Keratinocyte (primary cell): ENCODE measurements at regions not wholly inside any gene's neighbourhood (a gene's known extent, or its start where the extent isn't known, plus 50 kb on each side); places are given as distances from the start of the nearest gene placed in this dataset.

ENCODE experiments used
- DNase-seq: peaks from one replicate; pipeline ENCODE4 v3.0.0-alpha.2; 2011; ENCODE audit warnings: low read depth, missing footprints, low spot score
- FAIRE-seq: peaks from 2 replicates; lab custom pipeline; 2011; peaks lifted over from hg19 to GRCh38; lab: Jason Lieb, UNC
- H2AFZ ChIP-seq: 2 replicates; pipeline ENCODE4 v1.6.0; 2012; ENCODE audit warnings: low read length, control low read depth, inconsistent platforms; ENCODE audit not compliant: control insufficient read depth
- H3K27ac ChIP-seq: 2 replicates; pipeline ENCODE4 v1.5.1; 2011; ENCODE audit warnings: low read length; ENCODE audit not compliant: control insufficient read depth, insufficient read depth
- H3K27me3 ChIP-seq: 3 replicates; pipeline ENCODE4 v1.6.0; 2011; ENCODE audit warnings: low read length; ENCODE audit not compliant: control insufficient read depth, insufficient read depth; ENCODE audit errors: extremely low read depth
- H3K36me3 ChIP-seq, 2 experiments: 2 replicates in 1 of 2; 3 replicates in 1 of 2; pipeline ENCODE4 v1.5.1; 2011; ENCODE audit warnings: low read length in 2 of 2, mild to moderate bottlenecking in 1 of 2; ENCODE audit not compliant: control insufficient read depth in 2 of 2, insufficient read depth in 2 of 2; ENCODE audit errors: extremely low read depth in 1 of 2
- H3K4me1 ChIP-seq: 3 replicates; pipeline ENCODE4 v1.5.1; 2011; ENCODE audit warnings: low read length; ENCODE audit not compliant: control insufficient read depth, insufficient read depth; ENCODE audit errors: extremely low read depth
- H3K4me2 ChIP-seq: 3 replicates; pipeline ENCODE4 v1.6.0; 2011; ENCODE audit warnings: low read depth, low read length; ENCODE audit not compliant: control insufficient read depth, insufficient read depth; ENCODE audit errors: extremely low read depth
- H3K4me3 ChIP-seq, 3 experiments: fragments of 200-600 bp in 1 of 3; sonication (generic) in 1 of 3; 2 replicates in 2 of 3; 3 replicates in 1 of 3; pipeline ENCODE4 v1.5.1; 2011 to 2016; ENCODE audit warnings: low read length in 3 of 3, mild to moderate bottlenecking in 3 of 3, control low read depth in 2 of 3, inconsistent platforms in 1 of 3, low read depth in 1 of 3, mixed read lengths in 1 of 3, mixed run types in 1 of 3, moderate library complexity in 1 of 3; ENCODE audit not compliant: control insufficient read depth in 2 of 3, insufficient read depth in 2 of 3; ENCODE audit errors: extremely low read depth in 1 of 3
- H3K79me2 ChIP-seq: 2 replicates; pipeline ENCODE4 v1.6.0; 2012; ENCODE audit warnings: low read length; ENCODE audit not compliant: control insufficient read depth, insufficient read depth
- H3K9ac ChIP-seq: 3 replicates; pipeline ENCODE4 v1.6.0; 2011; ENCODE audit warnings: low read length; ENCODE audit not compliant: control insufficient read depth, insufficient read depth; ENCODE audit errors: extremely low read depth
- H3K9me1 ChIP-seq: 3 replicates; pipeline ENCODE4 v1.6.0; 2011; ENCODE audit warnings: low read length; ENCODE audit not compliant: control insufficient read depth, insufficient read depth; ENCODE audit errors: extremely low read depth
- H3K9me3 ChIP-seq: 2 replicates; pipeline ENCODE4 v1.5.1; 2012; ENCODE audit warnings: low read depth, low read length; ENCODE audit not compliant: control insufficient read depth
- H4K20me1 ChIP-seq: 3 replicates; pipeline ENCODE4 v1.6.0; 2011; ENCODE audit warnings: low read length; ENCODE audit not compliant: control insufficient read depth, insufficient read depth; ENCODE audit errors: extremely low read depth
- EZH2 ChIP-seq: IDR thresholded peaks from one replicate; pipeline ENCODE4 v1.6.1; 2012; ENCODE audit warnings: inconsistent platforms, mild to moderate bottlenecking, low read length, moderate library complexity
- dilution Hi-C: fragments of 300-500 bp; cut with MboI; formaldehyde crosslinking; loops from one replicate; pipeline ENCODE4 v1.7.0; 2020; ENCODE audit warnings: low sequenced_read_pairs; ENCODE audit not compliant: extremely low pct_ligation_motif_present
- TF ChIP-seq, protein P1 (sequence below), 3 experiments: IDR thresholded peaks in 1 of 3; conservative IDR thresholded peaks in 1 of 3; optimal IDR thresholded peaks in 1 of 3; 2 replicates in 2 of 3; 3 replicates in 1 of 3; pipeline versions ENCODE3 to v1.5.1; 2011; ENCODE audit warnings: low read length in 3 of 3, mild to moderate bottlenecking in 3 of 3, moderate library complexity in 2 of 3, control low read depth in 1 of 3, inconsistent platforms in 1 of 3; ENCODE audit not compliant: insufficient read depth in 2 of 3; ENCODE audit errors: extremely low read depth in 1 of 3

GRCh38 chr15:70334286-70334685 lies 236.6 kb upstream of the TLE3 start:
- H3K4me2 ChIP-seq, result no peak overlapping the region
- H3K9me3 ChIP-seq, result no peaks in the 10 kb centered on the region
- H3K4me1 ChIP-seq, result no peaks in the 10 kb centered on the region
- no peaks in the 10 kb centered on the region for H3K36me3 ChIP-seq
- no peaks in the 10 kb centered on the region for H3K79me2 ChIP-seq
- no peaks in the 10 kb centered on the region for H4K20me1 ChIP-seq
- H3K4me3 ChIP-seq, result no peak overlapping the region
- no peak overlapping the region for H3K27ac ChIP-seq
- no peak overlapping the region for H2AFZ ChIP-seq
- no peak for TF ChIP-seq EZH2
- TF ChIP-seq, protein P1, sequence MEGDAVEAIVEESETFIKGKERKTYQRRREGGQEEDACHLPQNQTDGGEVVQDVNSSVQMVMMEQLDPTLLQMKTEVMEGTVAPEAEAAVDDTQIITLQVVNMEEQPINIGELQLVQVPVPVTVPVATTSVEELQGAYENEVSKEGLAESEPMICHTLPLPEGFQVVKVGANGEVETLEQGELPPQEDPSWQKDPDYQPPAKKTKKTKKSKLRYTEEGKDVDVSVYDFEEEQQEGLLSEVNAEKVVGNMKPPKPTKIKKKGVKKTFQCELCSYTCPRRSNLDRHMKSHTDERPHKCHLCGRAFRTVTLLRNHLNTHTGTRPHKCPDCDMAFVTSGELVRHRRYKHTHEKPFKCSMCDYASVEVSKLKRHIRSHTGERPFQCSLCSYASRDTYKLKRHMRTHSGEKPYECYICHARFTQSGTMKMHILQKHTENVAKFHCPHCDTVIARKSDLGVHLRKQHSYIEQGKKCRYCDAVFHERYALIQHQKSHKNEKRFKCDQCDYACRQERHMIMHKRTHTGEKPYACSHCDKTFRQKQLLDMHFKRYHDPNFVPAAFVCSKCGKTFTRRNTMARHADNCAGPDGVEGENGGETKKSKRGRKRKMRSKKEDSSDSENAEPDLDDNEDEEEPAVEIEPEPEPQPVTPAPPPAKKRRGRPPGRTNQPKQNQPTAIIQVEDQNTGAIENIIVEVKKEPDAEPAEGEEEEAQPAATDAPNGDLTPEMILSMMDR (optimal IDR thresholded peaks at IDR 0.05 in 1 of 3, IDR thresholded peaks at IDR 0.05 in 1 of 3, conservative IDR thresholded peaks at IDR 0.05 in 1 of 3; ENCODE audit: extremely low read depth in 1 of 3, insufficient read depth in 2 of 3, low read length in 3 of 3), result no peak
- DNase-seq (no peak), FAIRE-seq (no peak)
- H3K9ac ChIP-seq, result no peak overlapping the region
- no peaks in the 10 kb centered on the region for H3K9me1 ChIP-seq
- H3K27me3 ChIP-seq, result peaks cover 11% of the 10 kb centered on the region
- dilution Hi-C loops, result no loop called here

DNA sequence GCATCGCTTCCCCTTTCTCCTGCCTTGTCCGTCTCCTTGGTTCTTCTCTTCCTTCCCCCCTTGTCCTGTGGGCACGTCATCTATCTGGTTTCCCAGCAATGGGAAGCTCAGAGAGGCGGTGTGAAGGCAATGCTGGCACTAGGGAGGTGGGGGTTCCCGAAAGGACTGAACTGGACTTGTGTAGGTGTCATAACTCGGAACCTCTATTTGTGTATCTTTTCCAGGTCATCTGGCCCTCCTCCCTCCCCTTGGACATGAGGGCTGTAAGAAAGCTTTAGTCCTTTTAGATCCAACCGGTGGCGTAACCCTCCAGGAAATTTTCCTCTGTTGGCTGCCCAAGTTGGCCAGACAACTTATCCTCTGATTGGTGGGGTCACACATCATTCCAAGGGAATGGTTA lies 231.5 kb upstream of the TLE3 start:
- Histone ChIP-seq H3K9ac (no peak overlapping the region), H2AFZ (no peak overlapping the region), H3K79me2 (no peaks in the 10 kb centered on the region), H3K9me3 (no peaks in the 10 kb centered on the region), H3K36me3 (no peaks in the 10 kb centered on the region), H3K4me1 (peaks cover 5% of the 10 kb centered on the region), H4K20me1 (no peaks in the 10 kb centered on the region), H3K27me3 (no peaks in the 10 kb centered on the region), H3K9me1 (no peaks in the 10 kb centered on the region), H3K4me2 (no peak overlapping the region), H3K4me3 (no peak overlapping the region), H3K27ac (no peak overlapping the region)
- FAIRE-seq, result no peak
- dilution Hi-C loops, result no loop called here
- TF ChIP-seq, protein P1 (optimal IDR thresholded peaks at IDR 0.05 in 1 of 3, IDR thresholded peaks at IDR 0.05 in 1 of 3, conservative IDR thresholded peaks at IDR 0.05 in 1 of 3; ENCODE audit: extremely low read depth in 1 of 3, insufficient read depth in 2 of 3, low read length in 3 of 3), result no peak
- TF ChIP-seq EZH2, result no peak
- no peak for DNase-seq
